Activated naive CD8-positive, alpha-beta T cell (primary cell): ENCODE measurements at regions not wholly inside any gene's neighbourhood (a gene's known extent, or its start where the extent isn't known, plus 50 kb on each side); places are given as distances from the start of the nearest gene placed in this dataset.
"Not testable (repeated sequence)": the region's sequence is repeated elsewhere in the genome, so short reads cannot be mapped to it uniquely, and the experiment has no call there.

Experiments
- H3K27ac Mint-ChIP-seq: one replicate; pipeline ENCODE4 v1.8.0; 2021; ENCODE audit warnings: mixed read lengths
- H3K27me3 Mint-ChIP-seq: one replicate; pipeline ENCODE4 v1.8.0; 2021; ENCODE audit warnings: mixed read lengths
- H3K36me3 Mint-ChIP-seq: one replicate; pipeline ENCODE4 v1.8.0; 2021; ENCODE audit warnings: mixed read lengths
- H3K4me1 Mint-ChIP-seq: one replicate; pipeline ENCODE4 v1.8.0; 2021; ENCODE audit warnings: low read depth, mixed read lengths
- H3K4me3 Mint-ChIP-seq: one replicate; pipeline ENCODE4 v1.8.0; 2021; ENCODE audit warnings: mild to moderate bottlenecking, mixed read lengths
- H3K9me3 Mint-ChIP-seq: one replicate; pipeline ENCODE4 v1.8.0; 2021; ENCODE audit warnings: low read depth, mixed read lengths

DNA sequence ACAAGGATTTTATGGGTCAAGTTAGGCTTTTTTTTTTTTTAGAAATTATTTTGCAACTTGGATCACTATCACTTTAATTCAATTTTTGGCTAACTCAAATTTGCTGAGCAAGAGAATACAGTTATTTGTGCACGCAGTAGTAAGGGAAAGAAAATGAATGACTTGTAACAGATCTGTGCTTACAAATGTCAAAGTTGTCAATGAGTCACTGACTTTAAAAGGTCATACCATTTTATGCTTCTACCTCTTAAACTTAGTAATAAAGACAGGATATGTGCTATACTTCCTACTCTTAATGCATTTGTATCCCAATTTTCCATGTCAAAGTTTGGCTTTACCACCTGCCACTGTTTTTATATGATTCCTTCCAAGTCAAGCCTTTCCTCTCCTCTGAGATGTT is 131.1 kb upstream of the FBXO33 start:
- Mint-ChIP-seq H3K27ac (no peak overlapping the region), H3K4me1 (no peaks in the 10 kb centered on the region)

GRCh38 chr14:39562175-39562574 is 129.9 kb upstream of the FBXO33 start:
- no peak overlapping the region for H3K27ac Mint-ChIP-seq
- no peak overlapping the region for H3K4me3 Mint-ChIP-seq
- no peaks in the 10 kb centered on the region for H3K4me1 Mint-ChIP-seq
- peaks cover 11% of the 10 kb centered on the region for H3K36me3 Mint-ChIP-seq
- no peaks in the 10 kb centered on the region for H3K27me3 Mint-ChIP-seq
- peaks cover 15% of the 10 kb centered on the region for H3K9me3 Mint-ChIP-seq

More for the DNA sequence above, 131.1 kb upstream of the FBXO33 start:
- H3K27me3 Mint-ChIP-seq: no peaks in the 10 kb centered on the region
- H3K4me3 Mint-ChIP-seq: no peak overlapping the region
- peaks cover 15% of the 10 kb centered on the region for H3K9me3 Mint-ChIP-seq
- H3K36me3 Mint-ChIP-seq: peaks cover 11% of the 10 kb centered on the region

DNA sequence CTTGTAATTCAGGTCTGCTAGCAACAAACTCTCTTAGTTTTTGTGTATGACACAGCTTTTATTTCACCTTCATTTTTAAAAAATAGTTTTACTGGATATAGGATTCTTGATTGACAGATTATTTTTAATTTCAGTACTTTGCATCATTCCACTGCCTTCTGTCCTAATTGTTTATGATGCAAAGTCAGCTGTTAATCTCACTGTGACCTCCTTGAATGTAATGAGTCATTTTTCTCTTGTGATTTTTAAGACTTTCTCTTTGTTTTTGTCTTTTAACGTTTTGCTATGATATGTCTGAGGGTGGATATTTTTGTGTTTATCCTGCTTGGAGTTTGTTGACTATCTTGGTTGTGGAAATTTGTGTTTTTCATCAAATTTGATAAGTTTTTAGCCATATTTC is 126.3 kb upstream of the FBXO33 start:
- Mint-ChIP-seq H3K27ac (no peak overlapping the region), H3K27me3 (no peaks in the 10 kb centered on the region), H3K4me1 (no peaks in the 10 kb centered on the region), H3K36me3 (peaks cover 17% of the 10 kb centered on the region), H3K4me3 (no peak overlapping the region), H3K9me3 (peaks cover 23% of the 10 kb centered on the region)

GRCh38 chr14:39555749-39556148 is 123.5 kb upstream of the FBXO33 start:
- Mint-ChIP-seq H3K36me3 (peaks cover 18% of the 10 kb centered on the region), H3K9me3 (peaks cover 23% of the 10 kb centered on the region), H3K27ac (no peak overlapping the region), H3K27me3 (no peaks in the 10 kb centered on the region), H3K4me1 (no peaks in the 10 kb centered on the region), H3K4me3 (no peak overlapping the region)

- H3K4me1 Mint-ChIP-seq: no peaks in the 10 kb centered on the region
- no peaks in the 10 kb centered on the region for H3K27me3 Mint-ChIP-seq
- peaks cover 14% of the 10 kb centered on the region for H3K36me3 Mint-ChIP-seq
- H3K27ac Mint-ChIP-seq: no peak overlapping the region
- no peak overlapping the region for H3K4me3 Mint-ChIP-seq
- peaks cover 19% of the 10 kb centered on the region for H3K9me3 Mint-ChIP-seq
These were observed 122.3 kb upstream of the FBXO33 start for GRCh38 chr14:39554576-39554975.

DNA sequence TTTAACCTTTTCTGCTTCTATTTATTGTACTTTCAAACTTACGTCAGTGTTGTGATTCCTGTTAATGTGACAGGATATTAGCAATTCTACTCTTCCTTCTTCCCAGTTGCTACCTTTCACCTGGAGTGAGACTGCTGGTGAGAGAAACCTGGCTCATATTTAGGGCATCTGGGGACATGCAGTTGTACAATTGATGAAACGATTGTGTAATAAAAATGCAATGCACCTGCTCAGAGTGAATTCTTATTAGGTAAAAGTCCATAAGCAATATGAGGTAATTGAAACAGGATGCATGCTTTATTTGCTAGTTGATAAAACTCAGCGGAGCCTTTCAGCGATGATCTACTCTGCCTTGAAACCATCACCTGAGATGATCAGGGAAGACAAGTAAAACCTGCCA is 116.1 kb upstream of the FBXO33 start:
- Mint-ChIP-seq H3K27ac (no peak overlapping the region), H3K9me3 (peaks cover 20% of the 10 kb centered on the region), H3K36me3 (no peaks in the 10 kb centered on the region), H3K4me1 (no peaks in the 10 kb centered on the region), H3K27me3 (no peaks in the 10 kb centered on the region), H3K4me3 (no peak overlapping the region)

DNA sequence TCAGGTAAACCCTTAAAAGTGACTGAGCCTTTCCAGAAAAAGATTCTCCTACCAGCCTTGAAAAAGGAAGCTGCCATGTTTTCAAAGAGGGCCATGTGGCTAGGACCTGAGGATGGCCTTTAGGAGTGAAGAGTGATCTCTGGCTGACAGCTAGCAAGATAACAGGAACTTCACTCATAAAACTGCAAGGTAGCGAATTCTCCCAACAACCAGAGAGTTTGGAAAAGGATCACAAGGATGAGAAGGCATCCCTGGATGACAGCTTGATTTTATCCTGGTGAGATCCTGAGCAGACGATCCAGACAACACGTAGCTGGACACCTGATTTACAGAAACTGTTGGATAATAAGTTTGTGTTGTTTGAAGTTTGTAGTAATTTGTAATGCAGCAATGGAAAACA is 115.6 kb upstream of the FBXO33 start:
- H3K27ac Mint-ChIP-seq: no peak overlapping the region
- no peaks in the 10 kb centered on the region for H3K36me3 Mint-ChIP-seq
- no peaks in the 10 kb centered on the region for H3K27me3 Mint-ChIP-seq
- no peaks in the 10 kb centered on the region for H3K4me1 Mint-ChIP-seq
- H3K9me3 Mint-ChIP-seq: peaks cover 20% of the 10 kb centered on the region
- no peak overlapping the region for H3K4me3 Mint-ChIP-seq

DNA sequence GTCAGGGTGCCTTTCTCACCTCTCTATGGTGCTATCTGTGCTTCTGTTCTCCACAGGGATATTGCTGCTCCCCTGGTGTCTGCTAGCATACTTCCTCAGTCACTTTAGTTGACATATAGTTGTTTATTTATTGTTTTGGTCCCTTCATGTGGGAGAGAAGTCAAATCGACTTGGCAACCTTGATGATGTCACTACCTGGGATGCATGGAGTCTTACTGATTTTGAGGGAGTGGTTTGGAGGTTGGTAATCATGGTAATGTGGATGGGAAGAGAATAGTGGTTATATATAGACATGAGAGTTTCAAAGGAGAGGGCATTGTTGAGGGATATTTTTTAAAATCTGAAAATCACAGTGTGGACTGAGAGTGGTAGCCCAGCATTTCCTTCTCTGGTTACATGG is 73.6 kb upstream of the FBXO33 start:
- Mint-ChIP-seq H3K9me3 (peaks cover 15% of the 10 kb centered on the region), H3K4me3 (no peak overlapping the region), H3K27me3 (no peaks in the 10 kb centered on the region), H3K36me3 (peaks cover 18% of the 10 kb centered on the region), H3K27ac (no peak overlapping the region), H3K4me1 (no peaks in the 10 kb centered on the region)

DNA sequence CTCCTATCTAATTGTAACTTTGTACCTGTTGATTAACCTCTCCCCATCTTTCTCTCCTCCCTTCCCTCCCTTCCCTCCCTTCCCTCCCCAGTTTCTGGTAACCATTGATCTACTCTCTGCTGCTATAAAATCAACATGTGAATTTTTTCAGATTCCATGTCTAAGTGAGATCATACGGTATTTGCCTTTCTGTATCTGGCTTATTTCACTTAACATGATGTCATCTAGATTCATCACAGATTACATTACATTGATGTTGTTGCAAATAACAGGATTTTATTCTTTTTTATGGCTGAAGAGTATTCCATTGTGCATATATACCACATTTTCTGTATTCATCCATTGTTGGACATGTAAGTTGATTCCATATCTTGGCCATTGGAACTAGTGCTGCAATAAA is 68.0 kb upstream of the FBXO33 start:
- Mint-ChIP-seq H3K4me3 (no peak overlapping the region), H3K27me3 (no peaks in the 10 kb centered on the region), H3K9me3 (peaks cover 5% of the 10 kb centered on the region)

GRCh38 chr14:39499514-39499913 is 67.3 kb upstream of the FBXO33 start:
- H3K27ac Mint-ChIP-seq: no peak overlapping the region
- no peaks in the 10 kb centered on the region for H3K4me1 Mint-ChIP-seq
- H3K9me3 Mint-ChIP-seq: peaks cover 5% of the 10 kb centered on the region
- H3K27me3 Mint-ChIP-seq: no peaks in the 10 kb centered on the region
- H3K4me3 Mint-ChIP-seq: no peak overlapping the region
- H3K36me3 Mint-ChIP-seq: peaks cover 9% of the 10 kb centered on the region

More for the DNA sequence above, 68.0 kb upstream of the FBXO33 start:
- H3K36me3 Mint-ChIP-seq: peaks cover 9% of the 10 kb centered on the region
- H3K4me1 Mint-ChIP-seq: no peaks in the 10 kb centered on the region
- H3K27ac Mint-ChIP-seq: no peak overlapping the region

GRCh38 chr14:39497677-39498076 is 65.4 kb upstream of the FBXO33 start:
- H3K27me3 Mint-ChIP-seq, H3K27ac Mint-ChIP-seq, H3K4me1 Mint-ChIP-seq: not testable (repeated sequence)

GRCh38 chr14:39492267-39492666 is 60.0 kb upstream of the FBXO33 start:
- H3K4me1 Mint-ChIP-seq: no peaks in the 10 kb centered on the region
- H3K4me3 Mint-ChIP-seq: no peak overlapping the region
- peaks cover 8% of the 10 kb centered on the region for H3K36me3 Mint-ChIP-seq
- H3K27ac Mint-ChIP-seq: no peak overlapping the region
- H3K27me3 Mint-ChIP-seq: no peaks in the 10 kb centered on the region
- H3K9me3 Mint-ChIP-seq: peaks cover 5% of the 10 kb centered on the region

More at GRCh38 chr14:39497677-39498076, 65.4 kb upstream of the FBXO33 start:
- H3K36me3 Mint-ChIP-seq, H3K4me3 Mint-ChIP-seq, H3K9me3 Mint-ChIP-seq: not testable (repeated sequence)

- Mint-ChIP-seq H3K27ac (no peak overlapping the region), H3K27me3 (no peaks in the 10 kb centered on the region), H3K36me3 (peaks cover 7% of the 10 kb centered on the region), H3K4me3 (no peak overlapping the region), H3K9me3 (peaks cover 4% of the 10 kb centered on the region), H3K4me1 (no peaks in the 10 kb centered on the region)
These were observed 58.9 kb upstream of the FBXO33 start for GRCh38 chr14:39491134-39491571.

GRCh38 chr14:39488600-39488999 is 56.4 kb upstream of the FBXO33 start:
- Mint-ChIP-seq H3K36me3 (no peaks in the 10 kb centered on the region), H3K9me3 (no peaks in the 10 kb centered on the region), H3K27me3 (no peaks in the 10 kb centered on the region), H3K4me3 (no peak overlapping the region), H3K27ac (no peak overlapping the region), H3K4me1 (no peaks in the 10 kb centered on the region)

- Mint-ChIP-seq H3K4me3 (no peak overlapping the region), H3K36me3 (peaks cover 4% of the 10 kb centered on the region), H3K27ac (no peak overlapping the region), H3K4me1 (no peaks in the 10 kb centered on the region), H3K9me3 (no peaks in the 10 kb centered on the region), H3K27me3 (no peaks in the 10 kb centered on the region)
These were observed 51.4 kb upstream of the FBXO33 start for GRCh38 chr14:39483682-39484081.
